ENCODE measurements at regions not wholly inside any gene's neighbourhood (a gene's known extent, or its start where the extent isn't known, plus 50 kb on each side); places are given as distances from the start of the nearest gene placed in this dataset.
"Not testable (repeated sequence)": the region's sequence is repeated elsewhere in the genome, so short reads cannot be mapped to it uniquely, and the experiment has no call there.

DNA sequence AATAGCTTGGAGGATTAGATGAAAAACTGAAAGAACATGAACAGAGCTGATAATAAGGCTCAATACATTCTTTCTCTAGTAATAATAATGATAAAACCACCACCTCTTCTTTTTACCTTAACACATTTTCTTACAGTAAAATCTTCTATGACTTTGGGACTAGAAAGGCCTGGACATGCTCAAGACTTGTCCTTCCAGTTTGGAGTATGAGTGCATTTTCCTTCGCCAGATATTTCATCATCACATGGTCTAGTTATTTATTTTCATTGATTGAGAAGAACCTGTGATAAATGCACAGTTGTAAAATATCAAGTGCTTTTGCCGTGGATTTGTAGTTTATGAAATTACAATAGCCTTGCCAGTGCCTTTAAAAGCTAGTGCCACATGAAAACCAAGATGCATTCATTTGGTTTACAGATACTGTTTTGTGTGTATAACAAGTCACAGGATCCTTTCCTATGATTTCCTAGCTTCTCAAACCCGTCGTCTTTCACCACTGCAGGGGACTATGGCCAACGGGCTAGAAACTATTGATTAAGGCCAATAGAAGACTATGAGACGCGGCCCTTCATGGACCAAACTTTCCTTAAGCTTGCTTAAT is 200.2 kb upstream of the ZNF217 start:
- H3K4me3 ChIP-seq (replicated peaks; ENCODE audit: low read depth, low read length), result no peak overlapping the region
- TF ChIP-seq, protein P1, sequence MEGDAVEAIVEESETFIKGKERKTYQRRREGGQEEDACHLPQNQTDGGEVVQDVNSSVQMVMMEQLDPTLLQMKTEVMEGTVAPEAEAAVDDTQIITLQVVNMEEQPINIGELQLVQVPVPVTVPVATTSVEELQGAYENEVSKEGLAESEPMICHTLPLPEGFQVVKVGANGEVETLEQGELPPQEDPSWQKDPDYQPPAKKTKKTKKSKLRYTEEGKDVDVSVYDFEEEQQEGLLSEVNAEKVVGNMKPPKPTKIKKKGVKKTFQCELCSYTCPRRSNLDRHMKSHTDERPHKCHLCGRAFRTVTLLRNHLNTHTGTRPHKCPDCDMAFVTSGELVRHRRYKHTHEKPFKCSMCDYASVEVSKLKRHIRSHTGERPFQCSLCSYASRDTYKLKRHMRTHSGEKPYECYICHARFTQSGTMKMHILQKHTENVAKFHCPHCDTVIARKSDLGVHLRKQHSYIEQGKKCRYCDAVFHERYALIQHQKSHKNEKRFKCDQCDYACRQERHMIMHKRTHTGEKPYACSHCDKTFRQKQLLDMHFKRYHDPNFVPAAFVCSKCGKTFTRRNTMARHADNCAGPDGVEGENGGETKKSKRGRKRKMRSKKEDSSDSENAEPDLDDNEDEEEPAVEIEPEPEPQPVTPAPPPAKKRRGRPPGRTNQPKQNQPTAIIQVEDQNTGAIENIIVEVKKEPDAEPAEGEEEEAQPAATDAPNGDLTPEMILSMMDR (IDR thresholded peaks at IDR 0.05; ENCODE audit: insufficient read depth, low read length, poor library complexity, severe bottlenecking), result no peak
- H3K27me3 ChIP-seq (replicated peaks; ENCODE audit: control insufficient read depth, insufficient read depth, low read length), result no peaks in the 10 kb centered on the region
- H3K36me3 ChIP-seq (ENCODE audit: control insufficient read depth, insufficient read depth, low read length), result no peaks in the 10 kb centered on the region
- DNase-seq (ENCODE audit: extremely low read depth, insufficient read length), result no peak

DNA sequence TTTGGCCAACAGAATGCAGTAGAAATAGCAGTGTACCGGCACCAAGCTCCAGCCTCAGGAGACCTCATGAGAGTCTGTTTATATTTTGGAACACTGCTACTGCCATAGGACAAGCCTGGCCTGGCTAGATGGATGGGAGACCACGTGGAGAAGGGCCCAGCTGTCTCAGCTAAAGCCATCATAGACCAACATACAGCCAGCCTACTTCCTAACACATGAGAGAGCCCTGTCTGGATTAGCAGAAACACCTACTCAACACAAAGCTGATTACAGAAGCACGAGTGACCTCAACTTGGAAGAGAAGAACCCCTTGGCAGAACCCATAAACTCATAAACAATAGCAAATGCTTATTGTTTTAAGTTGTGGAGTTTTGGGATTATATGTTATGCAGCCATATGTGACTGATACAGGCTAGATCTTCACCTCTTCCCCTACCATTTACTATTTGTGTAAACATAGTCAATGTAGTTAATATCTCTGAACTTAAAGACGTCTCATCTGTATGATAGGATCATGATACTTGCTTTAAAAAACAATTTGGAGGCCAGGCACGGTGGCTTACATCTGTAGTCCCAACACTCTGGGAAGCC is 199.4 kb upstream of the ZNF217 start:
- no peaks in the 10 kb centered on the region for H3K27me3 ChIP-seq (replicated peaks; ENCODE audit: control insufficient read depth, insufficient read depth, low read length)
- no peaks in the 10 kb centered on the region for H3K36me3 ChIP-seq (ENCODE audit: control insufficient read depth, insufficient read depth, low read length)
- no peak for DNase-seq (ENCODE audit: extremely low read depth, insufficient read length)
- no peak overlapping the region for H3K4me3 ChIP-seq (replicated peaks; ENCODE audit: low read depth, low read length)
- TF ChIP-seq, protein P1 (IDR thresholded peaks at IDR 0.05; ENCODE audit: insufficient read depth, low read length, poor library complexity, severe bottlenecking), result no peak

DNA sequence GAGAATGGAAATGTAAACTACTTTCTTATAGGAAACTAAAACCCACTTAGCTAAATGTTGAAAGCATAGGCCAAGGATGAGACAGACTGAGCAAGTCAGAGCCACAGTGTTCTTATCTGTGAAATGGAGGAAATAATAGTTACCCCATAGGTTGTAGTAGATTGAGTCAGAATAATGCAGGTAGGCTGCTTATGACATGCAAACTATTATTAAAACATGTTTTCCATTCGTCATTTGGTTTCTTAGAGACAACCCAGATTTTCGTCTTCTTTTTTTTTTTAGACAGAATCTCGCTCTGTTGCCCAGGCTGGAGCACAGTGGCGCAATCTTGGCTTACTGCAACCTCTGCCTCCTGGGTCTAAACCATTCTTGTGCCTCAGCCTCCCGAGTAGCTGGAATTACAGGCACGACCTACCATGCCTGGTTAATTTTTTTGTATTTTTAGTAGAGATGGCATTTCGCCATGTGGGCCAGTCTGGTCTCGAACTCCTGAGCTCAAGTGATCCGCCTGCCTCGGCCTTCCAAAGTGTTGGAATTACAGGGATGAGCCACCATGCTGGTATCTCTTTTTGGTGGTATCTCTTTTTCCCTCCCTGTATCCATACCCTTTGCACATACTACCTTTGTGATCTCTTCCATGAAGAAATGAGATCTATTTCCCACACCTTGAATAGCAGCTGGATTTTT is 196.5 kb upstream of the ZNF217 start:
- Histone ChIP-seq H3K36me3 (ENCODE audit: control insufficient read depth, insufficient read depth, low read length) (no peaks in the 10 kb centered on the region), H3K27me3 (replicated peaks; ENCODE audit: control insufficient read depth, insufficient read depth, low read length) (no peaks in the 10 kb centered on the region), H3K4me3 (replicated peaks; ENCODE audit: low read depth, low read length) (no peak overlapping the region)
- no peak for DNase-seq (ENCODE audit: extremely low read depth, insufficient read length)
- TF ChIP-seq, protein P1 (IDR thresholded peaks at IDR 0.05; ENCODE audit: insufficient read depth, low read length, poor library complexity, severe bottlenecking), result no peak

DNA sequence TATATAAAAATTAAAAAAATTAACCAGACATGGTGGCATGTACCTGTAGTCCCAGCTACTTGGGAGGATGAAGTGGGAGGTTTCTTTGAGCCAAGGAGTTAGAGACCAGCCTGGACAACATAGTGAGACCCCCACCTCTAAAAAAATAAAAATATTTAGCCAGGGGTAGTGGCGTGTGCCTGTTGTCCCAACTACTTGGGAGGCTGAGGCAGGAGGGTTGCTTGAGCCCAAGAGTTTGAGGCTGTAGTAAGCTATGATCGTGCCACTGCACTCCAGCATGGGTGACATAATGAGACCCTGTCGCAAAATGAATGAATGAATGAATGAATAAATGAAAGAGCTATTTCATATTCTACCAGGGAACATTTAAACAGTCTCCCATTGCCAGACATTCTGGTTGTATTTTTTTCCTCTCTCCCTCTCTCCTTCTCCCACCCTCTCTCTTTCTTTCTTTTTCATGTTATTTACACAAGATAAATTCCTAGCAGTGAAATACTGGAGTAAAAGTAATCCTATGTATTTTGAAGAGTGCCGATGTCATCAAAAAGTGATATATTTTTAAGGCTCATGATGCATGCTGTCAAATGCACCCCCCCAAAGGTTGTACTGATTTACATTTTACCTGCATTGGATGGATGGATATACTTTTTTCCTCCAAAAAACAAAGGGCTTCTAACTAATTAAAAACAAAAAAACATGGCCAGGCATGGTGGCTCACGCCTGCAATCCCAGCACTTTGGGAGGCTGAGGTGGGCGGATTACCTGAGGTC is 194.8 kb upstream of the ZNF217 start:
- DNase-seq (ENCODE audit: extremely low read depth, insufficient read length), result no peak
- TF ChIP-seq, protein P1 (IDR thresholded peaks at IDR 0.05; ENCODE audit: insufficient read depth, low read length, poor library complexity, severe bottlenecking), result no peak
- no peaks in the 10 kb centered on the region for H3K36me3 ChIP-seq (ENCODE audit: control insufficient read depth, insufficient read depth, low read length)
- H3K27me3 ChIP-seq (replicated peaks; ENCODE audit: control insufficient read depth, insufficient read depth, low read length), result no peaks in the 10 kb centered on the region
- no peak overlapping the region for H3K4me3 ChIP-seq (replicated peaks; ENCODE audit: low read depth, low read length)

DNA sequence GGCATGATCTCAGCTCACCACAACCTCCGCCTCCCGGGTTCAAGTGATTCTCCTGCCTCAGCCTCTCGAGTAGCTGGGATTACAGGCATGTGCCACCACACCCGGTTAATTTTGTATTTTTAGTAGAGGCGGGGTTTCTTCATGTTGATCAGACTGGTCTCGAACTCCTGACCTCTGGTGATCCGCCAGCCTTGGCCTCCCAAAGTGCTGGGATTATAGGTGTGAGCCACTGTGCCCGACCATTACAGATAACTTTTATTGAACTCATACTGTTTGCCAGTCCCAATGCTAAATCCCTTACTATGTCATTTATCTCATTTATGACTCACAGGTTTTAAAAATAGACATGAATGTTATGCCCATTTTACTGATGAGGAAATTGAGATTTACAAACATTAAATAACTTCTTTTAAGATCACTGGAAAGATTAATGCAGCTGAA is 193.9 kb upstream of the ZNF217 start:
- H3K36me3 ChIP-seq (ENCODE audit: control insufficient read depth, insufficient read depth, low read length); DNase-seq (ENCODE audit: extremely low read depth, insufficient read length); H3K4me3 ChIP-seq (replicated peaks; ENCODE audit: low read depth, low read length); H3K27me3 ChIP-seq (replicated peaks; ENCODE audit: control insufficient read depth, insufficient read depth, low read length): not testable (repeated sequence)
